Naive B cell (primary cell): ENCODE measurements at regions not wholly inside any gene's neighbourhood (a gene's known extent, or its start where the extent isn't known, plus 50 kb on each side); places are given as distances from the start of the nearest gene placed in this dataset.
A peak's percentile ranks its signal among the peaks of the same experiment; 100 is the strongest.
"Not testable (repeated sequence)": the region's sequence is repeated elsewhere in the genome, so short reads cannot be mapped to it uniquely, and the experiment has no call there.

Experiments
- ATAC-seq, 2 donors: fragments of 150-1000 bp; cut with Tn5 transposase; 2 replicates each; pipeline ENCODE4 v1.10.0; 2021; ENCODE audit warnings: low read depth in 2 of 2, mild to moderate bottlenecking in 2 of 2, moderate library complexity in 2 of 2
- DNase-seq: peaks from one replicate; pipeline ENCODE4 v3.0.0; 2022
- H3K27ac Mint-ChIP-seq, 6 donors: one replicate each; pipeline ENCODE4 v1.8.0; 2020 to 2022; ENCODE audit warnings: mild to moderate bottlenecking in 6 of 6, mixed read lengths in 6 of 6, moderate library complexity in 5 of 6, inconsistent platforms in 2 of 6
- H3K27me3 Mint-ChIP-seq, 3 donors: one replicate each; pipeline ENCODE4 v1.8.0; 2021 to 2022; ENCODE audit warnings: mixed read lengths in 3 of 3, mild to moderate bottlenecking in 1 of 3
- H3K36me3 Mint-ChIP-seq, 2 donors: one replicate each; pipeline ENCODE4 v1.8.0; 2020 to 2022; ENCODE audit warnings: mixed read lengths in 2 of 2, inconsistent platforms in 1 of 2, mild to moderate bottlenecking in 1 of 2
- H3K4me1 Mint-ChIP-seq, 3 donors: one replicate each; pipeline ENCODE4 v1.8.0; 2020 to 2022; ENCODE audit warnings: mixed read lengths in 3 of 3, inconsistent platforms in 1 of 3, mild to moderate bottlenecking in 1 of 3, moderate library complexity in 1 of 3
- H3K4me3 Mint-ChIP-seq, 8 donors: one replicate each; pipeline ENCODE4 v1.8.0; 2020 to 2022; ENCODE audit warnings: mild to moderate bottlenecking in 8 of 8, mixed read lengths in 8 of 8, moderate library complexity in 8 of 8, inconsistent platforms in 2 of 8
- H3K9me3 Mint-ChIP-seq, 7 donors: one replicate each; pipeline ENCODE4 v1.8.0; 2020 to 2022; ENCODE audit warnings: mixed read lengths in 7 of 7, mild to moderate bottlenecking in 5 of 7, inconsistent platforms in 2 of 7, moderate library complexity in 1 of 7

DNA sequence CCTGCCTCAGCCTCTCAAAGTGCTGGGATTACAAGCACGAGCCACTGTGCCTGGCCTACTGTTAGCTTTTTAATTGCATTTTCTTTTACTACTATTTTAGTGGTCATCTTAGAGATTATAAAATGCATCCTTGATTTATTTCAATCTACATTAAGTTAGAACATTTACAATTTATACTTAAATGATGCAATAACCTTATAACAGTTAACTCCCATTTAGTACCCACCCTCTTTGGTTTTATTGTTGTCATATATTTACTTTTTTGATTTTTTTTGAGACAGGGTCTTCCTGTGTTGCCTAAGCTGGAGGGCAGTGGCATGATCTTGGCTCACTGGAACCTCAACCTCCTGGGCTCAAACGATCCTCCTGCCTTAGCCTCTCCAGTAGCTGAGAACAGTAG, 77.3 kb downstream of the PPCDC start:
- Mint-ChIP-seq H3K27me3 (peaks cover 14 to 21% (median 14%) of the 10 kb centered on the region in 3 donors), H3K4me1 (peaks cover 23 to 29% (median 26%) of the 10 kb centered on the region in 3 donors), H3K36me3 (no peaks in the 10 kb centered on the region), H3K4me3 (peak overlapping the region in 1 of 8 donors; percentile 30), H3K9me3 (no peaks in the 10 kb centered on the region), H3K27ac (no peak overlapping the region)
- ATAC-seq (no peak), DNase-seq (no peak)

DNA sequence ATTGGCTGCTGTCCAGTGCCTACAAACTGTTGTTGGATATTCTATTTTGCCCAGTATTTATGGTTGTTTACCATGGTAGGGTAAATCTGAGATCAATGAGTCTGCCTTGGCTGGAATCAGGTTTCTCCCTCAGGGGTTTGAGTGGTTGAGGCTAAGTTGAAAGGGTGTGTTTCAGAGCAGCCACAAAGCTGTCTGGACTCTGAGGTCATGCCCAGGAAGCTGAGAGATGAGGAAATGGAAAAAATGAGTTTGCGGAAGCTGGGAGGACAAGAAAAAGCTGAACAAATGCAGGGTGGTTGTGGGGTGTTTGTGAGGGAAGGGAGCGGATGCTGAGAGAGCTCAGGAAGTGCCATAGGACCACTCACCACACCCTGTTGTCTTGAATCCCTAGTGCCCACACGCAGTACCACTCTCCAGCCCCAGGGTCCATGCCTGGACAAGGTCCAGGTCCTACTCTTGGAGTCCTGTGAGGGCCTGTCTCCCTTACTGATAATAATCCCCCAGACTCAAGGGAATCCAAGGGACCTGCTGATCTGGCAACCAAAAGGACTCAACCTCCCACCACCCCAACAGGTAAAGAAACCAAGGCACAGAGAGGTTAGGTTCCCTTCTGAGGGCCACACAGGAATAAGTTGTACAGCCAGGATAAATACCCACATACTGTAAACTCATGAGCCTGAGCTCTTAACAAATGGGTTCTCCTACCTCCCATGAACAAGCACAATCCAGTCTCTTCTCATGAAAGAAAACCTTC, 81.6 kb downstream of the PPCDC start:
- H3K36me3 Mint-ChIP-seq: no peaks in the 10 kb centered on the region
- ATAC-seq (peak; percentile 46 to 50), DNase-seq (peak; percentile 24)
- peaks cover 0 to 2% (median 0%) of the 10 kb centered on the region in 7 donors for H3K9me3 Mint-ChIP-seq
- H3K4me3 Mint-ChIP-seq: peak overlapping the region in 7 of 8 donors; percentile 10 to 72 (median 55)
- H3K27ac Mint-ChIP-seq: peak overlapping the region in 5 of 6 donors; percentile 22 to 79 (median 26)
- H3K4me1 Mint-ChIP-seq: peaks cover 31 to 45% (median 44%) of the 10 kb centered on the region in 3 donors
- H3K27me3 Mint-ChIP-seq: peaks cover 17 to 38% (median 34%) of the 10 kb centered on the region in 3 donors

DNA sequence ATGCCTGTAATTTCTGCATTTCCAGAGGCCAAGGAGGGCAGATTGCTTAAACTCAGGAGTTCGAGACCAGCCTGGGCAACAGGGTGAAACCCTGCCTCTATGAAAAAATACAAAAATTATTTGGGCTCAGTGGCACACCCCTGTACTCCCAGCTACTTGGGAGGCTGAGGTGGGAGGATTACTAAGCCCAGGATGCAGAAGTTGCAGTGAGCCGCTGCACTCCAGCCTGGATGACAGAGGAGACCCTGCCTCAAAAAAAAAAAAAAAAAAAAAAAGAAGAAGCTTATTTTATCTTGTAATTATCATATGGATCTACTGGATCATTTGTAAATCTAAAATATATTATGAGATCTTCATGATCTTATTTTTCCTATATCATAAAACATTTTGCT, 84.1 kb downstream of the PPCDC start:
- H3K9me3 Mint-ChIP-seq: peaks cover 0 to 4% (median 0%) of the 10 kb centered on the region in 7 donors
- H3K27ac Mint-ChIP-seq: peak overlapping the region in 1 of 6 donors; percentile 37
- peaks cover 36 to 59% (median 57%) of the 10 kb centered on the region in 3 donors for H3K4me1 Mint-ChIP-seq

DNA sequence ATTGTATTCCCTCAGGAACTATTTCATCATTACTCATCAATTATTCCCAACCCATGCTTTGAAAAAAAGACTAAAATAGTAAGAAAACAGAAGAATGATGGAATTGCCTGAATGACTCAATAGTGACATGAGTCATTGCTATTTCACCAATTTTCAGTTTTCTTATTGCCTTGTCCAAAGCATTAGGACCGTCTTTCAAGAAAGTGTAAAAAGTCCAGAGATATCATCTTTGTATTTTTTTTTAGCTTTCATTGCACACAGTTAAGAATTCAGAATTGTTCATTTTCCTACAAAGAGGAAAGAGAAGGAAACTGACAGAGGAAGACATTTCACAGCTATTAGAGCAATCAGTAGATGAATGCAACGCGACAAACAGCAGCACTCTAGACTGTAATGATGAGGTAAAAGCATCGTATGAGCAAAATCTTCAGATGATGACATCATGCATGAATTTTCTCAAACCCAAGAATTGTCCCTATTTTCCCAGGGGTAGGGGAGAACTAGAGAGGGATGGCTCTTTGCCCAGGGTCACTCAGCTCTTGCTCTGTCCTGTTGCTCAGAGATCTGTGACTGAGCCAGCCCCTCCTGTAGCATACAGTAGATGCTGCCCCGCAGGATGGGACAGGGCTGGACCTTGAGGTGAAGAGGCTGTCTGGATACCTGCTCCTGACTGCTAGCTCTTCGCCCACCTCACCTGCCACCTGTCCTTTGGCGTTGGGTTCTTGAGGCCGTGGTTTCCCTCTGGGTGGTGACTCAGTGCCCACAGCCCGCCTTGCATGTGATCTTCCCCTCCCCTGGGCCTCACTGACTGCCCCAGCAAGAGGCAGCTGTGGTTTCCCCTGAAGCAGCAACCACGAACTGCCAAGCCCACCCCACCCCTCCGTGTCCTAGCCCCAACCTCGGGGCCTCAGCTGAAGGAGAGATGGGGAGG, 84.8 kb downstream of the PPCDC start:
- Mint-ChIP-seq H3K4me3 (peak overlapping the region in 2 of 8 donors; percentile 14 to 45), H3K4me1 (peaks cover 40 to 65% (median 64%) of the 10 kb centered on the region in 3 donors), H3K36me3 (peaks cover 3 to 5% of the 10 kb centered on the region in 2 donors), H3K9me3 (peaks cover 5 to 10% (median 7%) of the 10 kb centered on the region in 7 donors), H3K27ac (peak overlapping the region in 2 of 6 donors; percentile 37 to 47), H3K27me3 (peaks cover 15 to 43% (median 30%) of the 10 kb centered on the region in 3 donors)
- DNase-seq (peak; percentile 26), ATAC-seq (peak; percentile 57 to 60)

More for the DNA sequence above, 84.1 kb downstream of the PPCDC start:
- no peaks in the 10 kb centered on the region for H3K36me3 Mint-ChIP-seq
- no peak overlapping the region for H3K4me3 Mint-ChIP-seq
- DNase-seq: no peak
- ATAC-seq: no peak
- peaks cover 17 to 43% (median 34%) of the 10 kb centered on the region in 3 donors for H3K27me3 Mint-ChIP-seq

DNA sequence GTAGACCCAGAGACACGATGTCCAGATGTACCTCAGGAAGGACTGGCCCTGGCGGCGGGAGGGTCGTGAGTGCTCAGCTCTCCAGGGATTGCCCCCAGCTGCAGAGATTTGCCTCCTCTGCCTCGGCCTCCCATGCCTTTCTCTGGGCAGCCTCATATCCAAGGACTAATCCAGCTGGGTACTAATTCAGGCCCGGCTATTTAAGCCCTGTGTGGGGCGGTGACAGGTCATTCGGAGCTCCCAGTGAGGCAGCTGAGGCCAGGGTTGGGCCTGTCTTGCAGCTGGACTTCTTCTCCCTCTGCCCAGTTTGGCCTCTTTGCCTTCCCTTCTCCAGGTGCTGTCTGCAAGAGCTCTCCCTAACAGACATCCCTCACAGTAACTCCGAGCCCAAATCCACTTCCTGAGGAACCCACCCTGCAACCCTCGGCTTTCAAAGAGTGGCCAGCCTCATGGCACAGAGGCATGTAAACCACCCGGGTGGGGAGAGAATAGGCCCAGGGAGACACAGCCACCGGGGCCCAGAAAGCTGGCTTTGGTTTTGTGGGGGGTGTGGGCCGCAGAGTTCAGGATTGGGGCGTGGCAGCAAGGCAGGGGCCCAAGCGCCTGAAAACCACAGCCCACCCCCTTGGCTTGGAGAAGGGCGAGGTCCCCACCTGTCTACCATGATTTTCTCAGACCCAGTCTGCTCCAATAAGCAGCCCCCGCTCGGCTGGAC, 85.8 kb downstream of the PPCDC start:
- Mint-ChIP-seq H3K9me3 (peaks cover 5 to 19% (median 15%) of the 10 kb centered on the region in 7 donors), H3K27ac (peak overlapping the region in 1 of 6 donors; percentile 78), H3K27me3 (peaks cover 13 to 43% (median 26%) of the 10 kb centered on the region in 3 donors), H3K4me3 (peak overlapping the region in 4 of 8 donors; percentile 9 to 60 (median 52)), H3K4me1 (peaks cover 39 to 72% (median 70%) of the 10 kb centered on the region in 3 donors), H3K36me3 (peaks cover 6 to 8% of the 10 kb centered on the region in 2 donors)
- ATAC-seq: no peak
- DNase-seq: no peak

DNA sequence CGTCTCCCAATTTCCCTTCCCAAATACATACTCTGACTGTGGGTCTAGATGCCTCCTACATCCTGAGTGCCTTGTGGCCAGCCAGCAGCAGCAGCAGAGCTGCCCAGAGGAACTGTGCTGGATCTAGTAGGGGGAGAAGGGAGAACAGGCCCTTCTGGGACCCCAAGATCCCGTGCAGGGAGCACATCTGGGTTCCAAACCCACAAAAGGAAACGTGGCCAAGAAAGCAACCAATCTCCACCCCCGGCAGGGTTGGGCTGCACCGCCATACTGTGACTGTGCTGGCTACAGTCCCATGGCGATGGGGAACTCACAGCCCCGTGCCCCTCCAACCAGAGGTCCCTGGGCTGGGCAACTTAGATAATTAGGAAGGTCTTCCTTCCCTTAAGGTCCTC, 86.3 kb downstream of the PPCDC start:
- Mint-ChIP-seq H3K36me3 (peaks cover 6 to 8% of the 10 kb centered on the region in 2 donors), H3K9me3 (peaks cover 5 to 23% (median 20%) of the 10 kb centered on the region in 7 donors), H3K27ac (peak overlapping the region in 1 of 6 donors; percentile 78), H3K4me1 (peaks cover 38 to 72% (median 68%) of the 10 kb centered on the region in 3 donors), H3K4me3 (peak overlapping the region in 3 of 8 donors; percentile 9 to 60 (median 47)), H3K27me3 (peaks cover 12 to 41% (median 24%) of the 10 kb centered on the region in 3 donors)
- no peak for DNase-seq
- ATAC-seq: no peak

DNA sequence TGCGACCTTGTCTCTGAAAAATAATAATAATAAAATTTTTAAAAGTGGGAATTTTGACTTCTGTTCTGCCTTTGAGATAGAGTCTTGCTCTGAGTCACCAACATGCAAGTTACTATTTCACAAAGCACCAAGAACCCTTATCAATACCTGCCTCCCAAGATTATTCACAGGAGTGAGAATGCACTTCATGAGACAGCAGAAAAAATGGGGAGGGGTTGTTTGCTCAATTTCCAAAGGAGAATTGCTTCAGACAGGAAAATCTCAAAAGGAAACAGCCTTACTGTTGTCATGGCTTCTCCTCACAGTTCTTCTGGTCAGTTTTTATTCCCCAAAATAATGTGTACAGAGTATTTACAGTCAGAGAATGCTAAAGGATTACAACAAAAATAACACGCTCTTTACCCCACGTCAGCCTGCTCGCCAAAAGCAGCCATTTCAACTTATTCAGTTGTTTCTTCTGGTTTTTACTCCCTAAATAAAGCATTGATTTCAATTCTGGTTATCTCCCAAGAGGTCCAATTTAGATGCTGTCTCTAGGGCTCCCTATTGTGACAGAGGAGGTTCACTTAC, 89.0 kb downstream of the PPCDC start:
- DNase-seq: no peak
- H3K36me3 Mint-ChIP-seq: peaks cover 6 to 8% of the 10 kb centered on the region in 2 donors
- H3K27me3 Mint-ChIP-seq: peaks cover 5 to 24% (median 19%) of the 10 kb centered on the region in 3 donors
- H3K9me3 Mint-ChIP-seq: peaks cover 5 to 29% (median 23%) of the 10 kb centered on the region in 7 donors
- H3K4me1 Mint-ChIP-seq: peaks cover 32 to 54% (median 51%) of the 10 kb centered on the region in 3 donors
- no peak overlapping the region for H3K27ac Mint-ChIP-seq
- ATAC-seq: no peak
- H3K4me3 Mint-ChIP-seq: peak overlapping the region in 2 of 8 donors; percentile 37 to 83

DNA sequence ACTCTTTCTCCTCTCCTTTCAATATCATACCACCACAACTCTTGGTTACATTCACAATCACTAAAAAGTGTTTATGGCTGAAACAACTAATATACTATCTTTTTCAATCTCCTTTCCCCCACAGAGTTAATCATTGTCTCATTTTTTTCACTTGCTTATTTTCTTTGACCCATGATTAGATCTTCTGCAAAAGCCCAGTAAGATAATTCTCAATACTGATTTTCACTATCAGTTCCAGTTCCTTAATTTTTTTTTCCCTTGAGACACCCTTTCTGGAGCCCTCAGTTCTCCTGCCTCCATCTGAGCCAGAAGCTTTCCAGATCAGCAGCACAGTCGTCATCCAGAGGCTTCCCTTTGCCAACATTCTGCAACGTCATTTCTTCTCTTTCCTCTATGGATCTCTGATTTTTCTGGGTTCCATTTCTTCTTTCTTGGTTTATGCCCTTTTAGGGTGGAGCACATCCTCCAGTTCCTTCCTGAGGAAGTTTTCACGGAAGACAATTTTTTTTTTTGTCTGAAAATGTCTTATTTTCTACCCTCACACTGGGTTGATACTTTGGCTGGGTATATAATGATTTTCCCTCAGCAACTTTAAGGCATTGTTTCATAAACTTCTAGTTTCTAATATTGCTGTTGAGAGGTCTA, 88.7 kb upstream of the C15orf39 start:
- ATAC-seq: peak; percentile 53 to 66
- H3K4me3 Mint-ChIP-seq: peak overlapping the region in 4 of 8 donors; percentile 20 to 83 (median 33)
- peak overlapping the region in 3 of 6 donors; percentile 16 to 59 (median 48) for H3K27ac Mint-ChIP-seq
- peak; percentile 40 for DNase-seq
- peaks cover 30 to 51% (median 48%) of the 10 kb centered on the region in 3 donors for H3K4me1 Mint-ChIP-seq
- H3K36me3 Mint-ChIP-seq: peaks cover 6 to 8% of the 10 kb centered on the region in 2 donors
- H3K9me3 Mint-ChIP-seq: peaks cover 5 to 29% (median 23%) of the 10 kb centered on the region in 7 donors
- H3K27me3 Mint-ChIP-seq: peaks cover 2 to 24% (median 19%) of the 10 kb centered on the region in 3 donors

DNA sequence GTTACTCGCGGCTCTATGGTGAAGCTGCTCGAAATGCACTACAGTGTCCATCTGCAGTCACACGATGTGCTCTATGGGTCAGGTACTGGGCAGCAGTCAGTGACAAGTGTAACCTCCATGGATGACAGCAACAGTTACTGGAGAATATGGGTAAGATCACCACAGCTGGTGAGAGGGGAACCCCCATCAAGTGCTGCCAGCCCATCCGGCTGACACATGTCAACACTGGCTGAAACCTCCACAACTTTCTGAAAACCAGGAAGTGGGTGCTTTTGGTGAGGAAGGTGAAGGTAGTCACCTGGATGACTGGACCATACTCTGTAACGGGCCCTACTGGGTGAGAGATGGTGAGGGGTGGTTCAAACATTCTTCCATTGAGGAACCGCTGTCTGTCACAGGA, 87.4 kb upstream of the C15orf39 start:
- H3K27ac Mint-ChIP-seq: peak overlapping the region in 1 of 6 donors; percentile 59
- H3K36me3 Mint-ChIP-seq: peaks cover 6 to 8% of the 10 kb centered on the region in 2 donors
- peak; percentile 14 to 28 for ATAC-seq
- peak overlapping the region in 1 of 8 donors; percentile 15 for H3K4me3 Mint-ChIP-seq
- H3K27me3 Mint-ChIP-seq: peaks cover 0 to 11% (median 7%) of the 10 kb centered on the region in 3 donors
- peaks cover 5 to 29% (median 23%) of the 10 kb centered on the region in 7 donors for H3K9me3 Mint-ChIP-seq
- H3K4me1 Mint-ChIP-seq: peaks cover 17 to 38% (median 36%) of the 10 kb centered on the region in 3 donors
- no peak for DNase-seq

DNA sequence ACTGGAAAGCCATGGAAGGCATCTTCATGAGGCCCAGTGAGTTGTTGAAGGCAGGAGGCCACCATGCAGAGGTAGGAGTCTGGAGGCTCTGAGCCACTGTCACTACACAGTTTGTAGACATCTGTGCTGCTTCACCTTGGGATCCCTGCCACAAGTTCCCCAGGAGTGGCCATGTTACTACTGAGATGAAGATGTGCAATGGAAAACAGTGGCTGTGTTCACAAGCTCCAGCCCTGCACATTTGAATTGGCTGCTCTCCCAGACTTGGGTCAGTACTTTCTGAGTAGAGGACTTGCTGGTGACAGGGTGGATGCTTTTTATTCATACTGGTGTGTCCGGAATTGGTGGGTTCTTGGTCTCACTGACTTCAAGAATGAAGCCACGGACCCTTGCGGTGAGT, 86.9 kb upstream of the C15orf39 start:
- no peak for DNase-seq
- no peak for ATAC-seq
- Mint-ChIP-seq H3K4me1 (peaks cover 13 to 33% (median 31%) of the 10 kb centered on the region in 3 donors), H3K27ac (peak overlapping the region in 1 of 6 donors; percentile 83), H3K4me3 (peak overlapping the region in 1 of 8 donors; percentile 22), H3K27me3 (peaks cover 0 to 6% (median 2%) of the 10 kb centered on the region in 3 donors), H3K36me3 (peaks cover 6 to 8% of the 10 kb centered on the region in 2 donors), H3K9me3 (peaks cover 5 to 29% (median 23%) of the 10 kb centered on the region in 7 donors)

DNA sequence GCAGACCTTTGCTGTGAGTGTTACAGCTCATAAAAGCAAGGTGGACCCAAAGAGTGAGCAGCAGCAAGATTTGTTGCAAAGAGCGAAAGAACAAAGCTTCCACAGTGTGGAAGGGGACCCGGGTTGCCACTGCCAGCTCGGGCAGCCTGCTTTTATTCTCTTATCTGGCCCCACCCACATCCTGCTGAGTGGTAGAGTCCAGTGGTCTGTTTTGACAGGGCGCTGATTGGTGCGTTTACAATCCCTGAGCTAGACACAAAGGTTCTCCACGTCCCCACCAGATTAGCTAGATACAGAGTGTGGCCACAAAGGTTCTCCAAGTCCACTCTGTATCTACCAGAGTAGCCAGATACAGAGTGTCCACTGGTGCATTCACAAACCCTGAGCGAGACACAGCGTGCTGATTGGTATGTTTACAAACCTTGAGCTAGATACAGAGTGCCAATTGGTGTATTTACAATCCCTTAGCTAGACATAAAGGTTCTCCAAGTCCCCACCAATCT, 86.2 kb upstream of the C15orf39 start:
- H3K27me3 Mint-ChIP-seq, H3K27ac Mint-ChIP-seq, H3K36me3 Mint-ChIP-seq, DNase-seq, ATAC-seq: not testable (repeated sequence)
- peaks cover 5 to 29% (median 23%) of the 10 kb centered on the region in 7 donors for H3K9me3 Mint-ChIP-seq
- peak overlapping the region in 1 of 8 donors; percentile 2 for H3K4me3 Mint-ChIP-seq
- H3K4me1 Mint-ChIP-seq: peaks cover 13 to 27% (median 26%) of the 10 kb centered on the region in 3 donors
